Activated CD4-positive, alpha-beta T cell treated with anti-CD3 and anti-CD28 coated beads for 1 hour (primary cell): ENCODE measurements at regions not wholly inside any gene's neighbourhood (a gene's known extent, or its start where the extent isn't known, plus 50 kb on each side); places are given as distances from the start of the nearest gene placed in this dataset.

ENCODE experiments used
- DNase-seq: peaks from one replicate; pipeline ENCODE4 v3.0.0-alpha.2; 2020

GRCh38 chr6:1516742-1517520, 92.8 kb upstream of the FOXC1 start:
- DNase-seq, result no peak

GRCh38 chr6:1518855-1519254, 90.9 kb upstream of the FOXC1 start:
- DNase-seq, result no peak

- DNase-seq, result no peak
Measured at GRCh38 chr6:1519597-1519996, 90.1 kb upstream of the FOXC1 start.

- no peak for DNase-seq
Measured at GRCh38 chr6:1522779-1523178, 86.9 kb upstream of the FOXC1 start.

GRCh38 chr6:1524040-1524480, 85.7 kb upstream of the FOXC1 start:
- DNase-seq, result peak; percentile 63

- DNase-seq, result no peak
Measured at GRCh38 chr6:1525364-1526038, 84.2 kb upstream of the FOXC1 start.

- DNase-seq, result no peak
Measured at GRCh38 chr6:1526398-1527072, 83.2 kb upstream of the FOXC1 start.

GRCh38 chr6:1527073-1527457, 82.7 kb upstream of the FOXC1 start:
- DNase-seq, result peak; percentile 29

- DNase-seq, result peak; percentile 30
Measured at GRCh38 chr6:1535295-1535694, 74.4 kb upstream of the FOXC1 start.

- no peak for DNase-seq
Measured at GRCh38 chr6:1536526-1537429, 72.9 kb upstream of the FOXC1 start.

- no peak for DNase-seq
Measured at GRCh38 chr6:1538369-1538768, 71.3 kb upstream of the FOXC1 start.

GRCh38 chr6:1538810-1539478, 70.8 kb upstream of the FOXC1 start:
- DNase-seq, result no peak

GRCh38 chr6:1540864-1541521, 68.7 kb upstream of the FOXC1 start:
- no peak for DNase-seq

GRCh38 chr6:1542335-1542734, 67.4 kb upstream of the FOXC1 start:
- DNase-seq, result no peak

GRCh38 chr6:1542764-1543163, 67.0 kb upstream of the FOXC1 start:
- no peak for DNase-seq

GRCh38 chr6:1544000-1544399, 65.7 kb upstream of the FOXC1 start:
- DNase-seq, result no peak

- no peak for DNase-seq
Measured at GRCh38 chr6:1544603-1545002, 65.1 kb upstream of the FOXC1 start.

GRCh38 chr6:1545654-1546053, 64.1 kb upstream of the FOXC1 start:
- no peak for DNase-seq

- DNase-seq, result no peak
Measured at GRCh38 chr6:1547785-1548184, 61.9 kb upstream of the FOXC1 start.

- DNase-seq, result no peak
Measured at GRCh38 chr6:1551249-1551648, 58.5 kb upstream of the FOXC1 start.

GRCh38 chr6:1552296-1552761, 57.4 kb upstream of the FOXC1 start:
- DNase-seq, result no peak
